GM21528 (cell line): ENCODE measurements at regions not wholly inside any gene's neighbourhood (a gene's known extent, or its start where the extent isn't known, plus 50 kb on each side); places are given as distances from the start of the nearest gene placed in this dataset.
"Not testable (repeated sequence)": the region's sequence is repeated elsewhere in the genome, so short reads cannot be mapped to it uniquely, and the experiment has no call there.

Experiments
- ATAC-seq: cut with Tn5 transposase; IDR thresholded peaks from one replicate; pipeline ENCODE4 v1.9.1; 2021; ENCODE audit warnings: mild to moderate bottlenecking, moderate library complexity; ENCODE audit not compliant: unreplicated experiment, low FRiP score

- ATAC-seq = no peak
These were observed 278.7 kb upstream of the KLF4 start for GRCh38 chr9:107768224-107768623.

DNA sequence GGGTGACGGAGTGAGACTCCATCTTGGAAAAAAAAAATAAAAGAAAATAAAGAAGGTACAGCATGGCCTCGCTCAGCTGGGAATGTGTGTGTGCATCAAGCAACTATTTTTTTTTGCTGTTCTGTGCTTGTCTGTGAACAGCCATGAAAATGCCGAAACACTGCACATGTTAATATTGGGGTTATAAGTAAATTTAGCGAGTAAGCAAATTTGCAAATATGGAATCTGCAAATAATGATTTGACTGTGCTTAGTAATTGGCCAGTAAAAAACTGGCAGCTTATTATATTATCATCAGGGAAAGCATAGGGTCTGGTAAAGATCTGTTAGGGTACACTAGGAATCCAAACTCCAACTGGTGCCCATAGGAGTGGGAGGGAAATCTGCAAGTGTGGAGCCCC is 278.1 kb upstream of the KLF4 start:
- no peak for ATAC-seq

- ATAC-seq = not testable (repeated sequence)
These were observed 273.9 kb upstream of the KLF4 start for GRCh38 chr9:107763469-107763868.

- ATAC-seq = no peak
These were observed 271.7 kb upstream of the KLF4 start for GRCh38 chr9:107761307-107761706.

DNA sequence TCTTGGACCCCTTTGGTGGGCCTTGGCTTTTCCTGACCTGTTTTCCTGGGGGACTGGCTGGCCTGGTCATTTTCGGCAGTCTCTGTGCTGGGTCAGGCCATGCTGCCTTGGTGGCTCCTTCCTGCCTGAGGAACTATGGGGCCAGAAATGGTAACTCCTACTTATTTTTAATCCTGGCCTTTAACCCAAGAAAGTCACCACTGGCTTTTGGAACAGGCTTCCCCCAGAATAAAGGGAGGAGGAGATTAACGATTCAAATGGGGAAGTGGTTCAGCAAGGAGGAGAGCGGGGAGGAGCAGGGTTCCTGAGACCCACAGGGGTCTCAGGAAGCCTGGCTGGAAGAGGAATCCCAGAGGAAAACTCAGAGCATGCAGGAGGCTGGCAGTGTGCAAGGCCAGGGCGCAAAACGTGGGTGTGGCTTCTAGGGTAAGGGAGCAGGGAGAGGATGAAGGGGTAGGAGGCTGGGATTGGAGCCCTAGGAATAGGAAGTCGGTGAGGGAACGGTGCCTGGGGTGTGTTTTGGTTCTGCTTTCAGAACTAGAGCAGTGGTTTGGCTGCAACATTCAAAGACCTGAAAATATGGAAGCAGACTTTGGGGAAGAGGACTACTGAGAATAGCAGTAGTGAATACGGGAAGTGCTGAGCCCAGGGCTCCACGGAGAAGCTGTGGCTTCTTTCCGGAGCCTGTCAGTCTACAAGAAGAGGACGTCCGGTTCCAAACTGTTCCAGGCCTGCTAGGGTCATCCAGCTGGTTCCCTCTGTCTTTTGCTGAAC is 271.1 kb upstream of the KLF4 start:
- no peak for ATAC-seq

DNA sequence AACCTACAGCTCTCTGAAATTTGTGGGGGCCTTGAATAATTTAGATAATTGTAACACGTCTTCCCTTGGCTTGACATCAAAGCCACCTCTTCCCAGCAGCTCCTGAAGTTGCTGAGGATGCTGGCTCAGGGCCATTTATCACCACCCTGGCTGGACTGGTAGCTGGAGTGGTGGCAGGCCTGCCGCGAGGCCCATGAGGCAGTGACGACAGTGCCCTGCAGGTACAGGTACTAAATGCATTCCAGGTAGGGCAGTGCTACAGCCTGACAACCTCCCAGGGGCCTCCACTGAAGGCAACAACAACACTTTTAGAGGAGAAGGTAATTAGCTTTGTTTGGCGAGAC is 270.2 kb upstream of the KLF4 start:
- no peak for ATAC-seq

- ATAC-seq = no peak
These were observed 269.6 kb upstream of the KLF4 start for GRCh38 chr9:107759009-107759822.

GRCh38 chr9:107756091-107756490 is 266.5 kb upstream of the KLF4 start:
- no peak for ATAC-seq

DNA sequence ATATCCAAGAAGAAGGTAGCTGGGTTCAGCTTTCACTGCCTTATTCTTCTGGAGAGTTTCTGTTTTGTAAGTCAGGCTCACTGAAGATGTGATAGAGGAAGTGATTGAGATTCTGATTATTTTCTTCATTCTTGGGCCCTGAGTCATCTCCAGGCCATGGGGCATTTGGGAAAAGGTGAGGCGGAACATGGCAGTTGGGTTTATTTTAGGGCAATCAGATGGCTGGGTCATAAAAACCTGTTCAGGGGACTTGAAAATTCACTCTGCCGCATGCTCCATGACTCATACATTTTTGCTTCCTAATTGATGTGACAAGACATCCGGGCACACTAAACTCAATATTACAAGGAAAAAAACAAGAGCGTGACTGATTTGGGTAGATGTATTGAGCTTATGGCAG is 265.7 kb upstream of the KLF4 start:
- no peak for ATAC-seq

DNA sequence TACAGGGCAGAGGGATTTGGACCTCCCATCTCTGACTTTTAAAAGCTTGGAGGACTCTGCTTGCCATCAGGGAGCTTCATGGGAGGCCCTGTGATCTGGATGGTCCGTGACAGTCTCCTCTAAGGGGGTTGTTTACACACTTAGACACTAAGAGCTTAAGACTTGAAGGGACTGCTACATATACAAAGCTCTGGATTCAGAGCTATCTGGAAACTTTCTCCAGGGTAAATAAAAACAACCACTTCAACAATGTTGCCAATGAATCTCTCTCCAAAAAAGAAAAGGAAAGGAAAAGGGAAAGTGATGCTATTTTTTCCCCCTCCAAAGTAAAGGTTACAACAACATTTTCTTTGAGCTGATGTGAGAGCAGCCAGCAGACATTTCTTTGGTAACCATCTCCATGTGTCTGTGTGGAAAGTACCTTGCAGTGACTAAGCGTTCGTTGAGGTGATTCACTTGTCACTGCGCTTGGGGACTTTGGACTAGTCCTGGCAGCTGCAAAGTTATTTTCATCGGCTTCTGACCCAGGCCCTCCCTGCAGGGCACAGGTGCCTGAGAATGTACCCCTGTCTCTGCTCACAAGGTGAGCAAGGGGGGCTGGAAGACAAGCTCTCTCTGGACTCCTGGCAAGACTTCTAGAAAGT is 262.1 kb upstream of the KLF4 start:
- peak; percentile 68 for ATAC-seq

GRCh38 chr9:107750741-107751566 is 261.4 kb upstream of the KLF4 start:
- no peak for ATAC-seq

GRCh38 chr9:107749787-107750444 is 260.3 kb upstream of the KLF4 start:
- no peak for ATAC-seq

DNA sequence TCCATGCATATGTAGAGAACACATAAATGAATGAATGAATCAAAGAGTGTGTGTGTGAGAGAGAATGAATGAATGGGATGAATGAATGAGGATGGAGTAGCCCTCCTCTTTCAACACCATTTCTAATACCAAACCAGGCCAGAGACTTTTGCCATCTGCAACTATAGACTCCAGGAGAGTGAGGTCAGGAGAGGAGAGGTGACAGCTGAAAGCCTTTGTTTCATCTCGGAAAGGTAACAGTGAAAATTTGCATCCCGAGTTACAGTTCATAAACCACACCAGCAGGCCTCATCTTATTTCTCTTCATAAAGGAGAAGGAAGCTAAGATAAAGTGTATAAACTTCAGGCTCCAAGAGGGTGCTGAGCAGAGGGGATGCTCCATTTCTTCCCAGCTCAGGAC is 255.3 kb upstream of the KLF4 start:
- no peak for ATAC-seq

GRCh38 chr9:107742531-107743309 is 253.2 kb upstream of the KLF4 start:
- no peak for ATAC-seq

- ATAC-seq = no peak
These were observed 250.8 kb upstream of the KLF4 start for GRCh38 chr9:107740088-107740980.

DNA sequence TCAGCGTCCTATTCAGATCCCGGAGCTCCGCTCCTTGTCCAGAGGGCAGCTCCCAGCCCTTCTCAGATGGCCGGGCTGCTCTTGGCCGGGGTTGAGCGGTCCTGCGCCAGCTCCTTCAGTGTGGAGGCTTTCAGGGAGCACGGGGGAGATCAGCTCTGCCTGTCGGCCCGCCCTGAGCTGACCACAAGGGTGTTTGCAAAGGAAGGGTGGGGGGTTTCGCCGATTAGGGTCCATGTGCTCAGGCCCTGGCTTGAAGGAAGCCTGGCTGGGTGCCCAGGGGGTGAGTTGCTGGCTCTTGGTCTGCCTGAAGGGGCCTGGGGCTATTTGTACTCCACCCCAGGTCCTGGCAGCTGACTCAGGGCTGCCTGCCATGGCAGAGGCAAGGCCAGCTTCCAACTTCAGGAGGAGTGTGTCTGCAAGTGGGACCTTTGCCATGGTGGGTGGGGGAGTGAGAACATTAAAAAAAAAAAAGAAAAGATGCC is 250.1 kb upstream of the KLF4 start:
- no peak for ATAC-seq

DNA sequence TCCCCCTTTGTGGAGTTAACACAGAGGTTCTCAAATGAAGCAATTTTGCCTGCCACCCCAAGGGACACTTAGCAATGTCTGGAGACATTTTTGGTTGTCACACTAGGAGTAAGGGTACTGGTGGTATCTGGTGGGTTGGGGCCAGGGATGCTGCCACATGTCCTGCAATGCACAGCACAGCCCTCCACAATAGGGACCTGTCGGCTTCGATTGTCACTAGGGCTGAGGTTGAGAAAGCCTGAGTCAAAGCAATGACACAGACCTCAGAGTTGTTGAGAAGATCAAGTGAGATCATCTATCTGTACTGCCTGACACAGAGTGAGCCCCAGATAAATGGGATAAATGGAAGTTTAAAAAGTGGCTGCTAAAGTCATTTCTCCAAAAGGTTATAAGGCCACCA is 249.2 kb upstream of the KLF4 start:
- no peak for ATAC-seq
